ENCODE measurements at regions not wholly inside any gene's neighbourhood (a gene's known extent, or its start where the extent isn't known, plus 50 kb on each side); places are given as distances from the start of the nearest gene placed in this dataset.
"Not testable (repeated sequence)": the region's sequence is repeated elsewhere in the genome, so short reads cannot be mapped to it uniquely, and the experiment has no call there.

DNA sequence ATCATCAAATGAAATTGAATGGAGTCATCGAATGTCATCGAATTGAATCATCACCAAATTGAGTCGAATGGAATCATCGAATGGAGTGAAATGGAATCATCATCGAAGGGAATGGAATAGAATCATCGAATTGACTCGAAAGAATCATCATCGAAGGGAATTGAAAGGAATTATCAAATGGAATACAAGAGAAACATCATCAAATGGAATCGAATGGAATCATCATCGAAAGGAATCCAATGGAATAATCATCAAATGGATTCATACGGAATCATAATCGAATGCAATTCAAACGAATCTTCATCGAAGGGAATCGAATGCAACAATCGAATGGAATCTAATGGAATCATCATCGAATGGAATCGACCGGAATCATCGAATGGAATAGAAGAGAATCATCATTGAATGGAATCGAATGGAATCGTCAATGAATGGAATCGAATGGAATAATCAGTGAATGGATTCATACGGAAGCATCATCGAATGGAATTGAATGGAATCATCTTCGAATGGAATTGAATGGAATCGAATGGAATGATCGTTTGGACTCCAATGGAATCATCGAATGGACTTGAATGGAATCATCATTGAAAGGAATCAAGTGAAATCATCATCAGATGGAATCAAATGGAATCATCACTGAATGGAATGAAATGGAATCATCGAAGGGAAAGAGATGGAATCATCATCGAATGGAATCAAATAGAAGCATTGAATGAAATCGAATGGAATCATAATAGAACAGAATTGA is 238.2 kb downstream of the SHCBP1 start:
- H3K9me3 ChIP-seq; DNase-seq (ENCODE audit: low spot score in 2 of 2); H3K27me3 ChIP-seq (ENCODE audit: low read depth); in situ Hi-C loops (cut with MboI; ENCODE audit: low sequenced_read_pairs); H3K4me1 ChIP-seq; H3K36me3 ChIP-seq (replicated peaks); H3K4me3 ChIP-seq: not testable (repeated sequence)

DNA sequence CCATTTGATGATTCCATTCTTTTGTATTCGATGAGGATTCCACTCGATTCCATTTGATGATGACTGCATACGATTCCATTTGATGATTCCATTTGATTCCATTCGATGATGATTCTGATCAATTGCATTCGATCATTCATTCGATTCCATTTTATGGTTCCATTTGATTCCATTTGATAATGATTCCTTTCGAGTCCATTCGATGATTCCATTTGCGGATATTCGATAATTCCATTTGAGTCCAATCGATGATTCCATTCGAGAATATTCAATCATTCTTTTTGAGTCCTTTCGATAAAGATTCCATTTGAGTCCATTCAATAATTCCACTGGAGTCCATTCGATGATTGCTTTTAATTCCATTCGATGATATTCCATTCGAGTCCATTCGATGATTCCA is 239.1 kb downstream of the SHCBP1 start:
- DNase-seq (ENCODE audit: low spot score in 2 of 2); H3K9me3 ChIP-seq; H3K4me3 ChIP-seq; H3K36me3 ChIP-seq (replicated peaks); H3K4me1 ChIP-seq; H3K27me3 ChIP-seq (ENCODE audit: low read depth); in situ Hi-C loops (cut with MboI; ENCODE audit: low sequenced_read_pairs): not testable (repeated sequence)

DNA sequence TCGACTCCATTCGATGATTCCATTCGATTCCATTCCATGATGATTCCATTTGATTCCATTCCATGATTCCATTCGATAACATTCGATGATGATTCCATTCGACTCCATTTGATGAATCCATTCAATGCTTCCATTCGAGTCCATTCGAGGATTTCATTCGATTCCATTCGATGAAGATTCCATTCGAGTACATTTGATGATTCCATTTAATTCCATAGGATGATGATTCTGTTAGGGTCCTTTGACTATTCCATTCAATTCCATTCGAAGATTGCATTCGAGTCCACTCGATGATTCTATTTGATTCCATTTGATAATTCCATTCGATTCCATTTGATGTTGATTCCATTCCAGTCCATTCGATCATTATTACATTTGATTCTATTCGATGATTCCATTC is 239.8 kb downstream of the SHCBP1 start:
- H3K4me1 ChIP-seq; DNase-seq (ENCODE audit: low spot score in 2 of 2); H3K9me3 ChIP-seq; H3K27me3 ChIP-seq (ENCODE audit: low read depth); H3K4me3 ChIP-seq; in situ Hi-C loops (cut with MboI; ENCODE audit: low sequenced_read_pairs); H3K36me3 ChIP-seq (replicated peaks): not testable (repeated sequence)
